Panc1 (cell line): ENCODE measurements at regions not wholly inside any gene's neighbourhood (a gene's known extent, or its start where the extent isn't known, plus 50 kb on each side); places are given as distances from the start of the nearest gene placed in this dataset.

Source experiments
- ATAC-seq: fragments of 200-7000 bp; cut with Tn5 transposase; 2 replicates; pipeline ENCODE4 v1.9.1; 2020; ENCODE audit warnings: mild to moderate bottlenecking, moderate library complexity
- BruUV-seq: library from RNA; stranded (reverse); fragments of 400-500 nt; replicated peaks from 2 replicates; lab custom pipeline; 2021; lab: Mats Ljungman, UMichigan
- CTCF ChIA-PET: fragments of 300-600 bp; sonication (Branson Sonifier 250); formaldehyde crosslinking; loops from one replicate; lab custom pipeline; 2022; ENCODE audit warnings: antibody characterized with exemption; lab: Charles Lee
- POLR2A ChIA-PET: fragments of 300-600 bp; sonication (Branson Sonifier 250); formaldehyde crosslinking; loops from one replicate; lab custom pipeline; 2022; ENCODE audit warnings: antibody characterized with exemption; lab: Charles Lee
- DNase-seq: peaks from one replicate; pipeline ENCODE4 v3.0.0-alpha.2; 2010; ENCODE audit warnings: low read depth, low spot score
- H3K27ac ChIP-seq: 2 replicates; pipeline ENCODE4 v1.5.1; 2011; ENCODE audit warnings: mild to moderate bottlenecking, low read length, inconsistent platforms
- H3K27me3 ChIP-seq: fragments of 200-500 bp; sonication (Bioruptor generic); 2 replicates; pipeline ENCODE4 v1.6.0; 2014; ENCODE audit warnings: low read length, inconsistent platforms; ENCODE audit not compliant: control insufficient read depth, insufficient read depth
- H3K36me3 ChIP-seq: fragments of 200-500 bp; sonication (Bioruptor generic); 2 replicates; pipeline ENCODE4 v1.5.1; 2014; ENCODE audit warnings: inconsistent platforms, mild to moderate bottlenecking, low read length, moderate library complexity; ENCODE audit not compliant: control insufficient read depth, insufficient read depth
- H3K4me1 ChIP-seq: 2 replicates; pipeline ENCODE4 v1.5.1; 2011; ENCODE audit warnings: inconsistent platforms, mild to moderate bottlenecking, low read length, moderate library complexity; ENCODE audit not compliant: control insufficient read depth, insufficient read depth
- H3K4me3 ChIP-seq, 2 experiments: 2 replicates each; pipeline ENCODE4 v1.5.1; 2011 to 2012; ENCODE audit warnings: low read depth in 2 of 2, low read length in 2 of 2, mild to moderate bottlenecking in 2 of 2, inconsistent platforms in 1 of 2, moderate library complexity in 1 of 2
- H3K9me3 ChIP-seq: fragments of 200-500 bp; sonication (Bioruptor generic); 2 replicates; pipeline ENCODE4 v1.5.1; 2014; ENCODE audit warnings: low read depth, mild to moderate bottlenecking, inconsistent platforms, low read length, moderate library complexity; ENCODE audit not compliant: control insufficient read depth, insufficient read depth
- POLR2AphosphoS5 ChIP-seq: IDR thresholded peaks from 2 replicates; pipeline ENCODE4 v1.6.1; 2012; ENCODE audit warnings: mild to moderate bottlenecking, low read depth, low read length, moderate library complexity
- SIN3A ChIP-seq: IDR thresholded peaks from 2 replicates; pipeline ENCODE4 v1.6.1; 2012; ENCODE audit warnings: low read depth, mild to moderate bottlenecking, low read length, moderate library complexity, borderline replicate concordance; ENCODE audit not compliant: insufficient read depth
- TCF7L2 ChIP-seq: IDR thresholded peaks from 2 replicates; pipeline ENCODE4 v1.6.1; 2011; ENCODE audit warnings: mild to moderate bottlenecking, low read depth, low read length, inconsistent platforms
- in situ Hi-C: cut with HindIII; loops from 2 replicates; pipeline ENCODE4 v1.10.0; 2016; ENCODE audit warnings: low sequenced_read_pairs, low pct_unique_long_range_greater_than_20kb
- intact Hi-C: fragments of 100-400 bp; cut with micrococcal nuclease; formaldehyde crosslinking; loops from one replicate; pipeline ENCODE4 v1.10.0; 2022; ENCODE audit not compliant: unreplicated experiment
- TF ChIP-seq, protein P1 (sequence below), 2 experiments: IDR thresholded peaks; 2 replicates each; pipeline ENCODE4 v1.6.1; 2011 to 2012; ENCODE audit warnings: low read depth in 2 of 2, control low read depth in 1 of 2, low read length in 1 of 2, mild to moderate bottlenecking in 1 of 2, moderate library complexity in 1 of 2; ENCODE audit not compliant: insufficient read depth in 1 of 2
- TF ChIP-seq, protein P2 (sequence below): fragments of 450-650 bp; IDR thresholded peaks from 2 replicates; pipeline ENCODE4 v1.5.1; 2017; ENCODE audit warnings: mild to moderate bottlenecking

DNA sequence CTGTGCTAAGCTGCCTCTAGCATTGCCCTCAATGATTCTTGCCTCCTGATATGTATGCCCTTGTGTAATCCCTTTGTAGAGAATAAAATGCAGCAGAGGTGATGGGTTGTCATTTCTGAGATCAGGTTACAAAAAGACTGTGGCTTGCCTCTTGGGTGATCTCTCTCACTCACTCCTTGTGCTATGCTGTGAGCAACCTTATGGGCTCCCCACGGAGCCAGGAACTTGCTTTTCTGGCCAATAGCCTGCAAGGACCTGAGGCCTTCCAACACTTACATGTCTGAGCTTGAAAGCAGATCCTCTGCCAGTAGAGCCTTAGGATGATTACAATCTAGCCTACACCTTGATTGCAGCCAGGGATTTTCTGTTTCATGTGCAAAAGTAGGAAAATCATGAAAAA, 123.1 kb upstream of the XIRP2 start:
- TF ChIP-seq POLR2AphosphoS5 (no peak), TCF7L2 (no peak), SIN3A (no peak)
- TF ChIP-seq, protein P1, sequence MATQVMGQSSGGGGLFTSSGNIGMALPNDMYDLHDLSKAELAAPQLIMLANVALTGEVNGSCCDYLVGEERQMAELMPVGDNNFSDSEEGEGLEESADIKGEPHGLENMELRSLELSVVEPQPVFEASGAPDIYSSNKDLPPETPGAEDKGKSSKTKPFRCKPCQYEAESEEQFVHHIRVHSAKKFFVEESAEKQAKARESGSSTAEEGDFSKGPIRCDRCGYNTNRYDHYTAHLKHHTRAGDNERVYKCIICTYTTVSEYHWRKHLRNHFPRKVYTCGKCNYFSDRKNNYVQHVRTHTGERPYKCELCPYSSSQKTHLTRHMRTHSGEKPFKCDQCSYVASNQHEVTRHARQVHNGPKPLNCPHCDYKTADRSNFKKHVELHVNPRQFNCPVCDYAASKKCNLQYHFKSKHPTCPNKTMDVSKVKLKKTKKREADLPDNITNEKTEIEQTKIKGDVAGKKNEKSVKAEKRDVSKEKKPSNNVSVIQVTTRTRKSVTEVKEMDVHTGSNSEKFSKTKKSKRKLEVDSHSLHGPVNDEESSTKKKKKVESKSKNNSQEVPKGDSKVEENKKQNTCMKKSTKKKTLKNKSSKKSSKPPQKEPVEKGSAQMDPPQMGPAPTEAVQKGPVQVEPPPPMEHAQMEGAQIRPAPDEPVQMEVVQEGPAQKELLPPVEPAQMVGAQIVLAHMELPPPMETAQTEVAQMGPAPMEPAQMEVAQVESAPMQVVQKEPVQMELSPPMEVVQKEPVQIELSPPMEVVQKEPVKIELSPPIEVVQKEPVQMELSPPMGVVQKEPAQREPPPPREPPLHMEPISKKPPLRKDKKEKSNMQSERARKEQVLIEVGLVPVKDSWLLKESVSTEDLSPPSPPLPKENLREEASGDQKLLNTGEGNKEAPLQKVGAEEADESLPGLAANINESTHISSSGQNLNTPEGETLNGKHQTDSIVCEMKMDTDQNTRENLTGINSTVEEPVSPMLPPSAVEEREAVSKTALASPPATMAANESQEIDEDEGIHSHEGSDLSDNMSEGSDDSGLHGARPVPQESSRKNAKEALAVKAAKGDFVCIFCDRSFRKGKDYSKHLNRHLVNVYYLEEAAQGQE (IDR thresholded peaks at IDR 0.05; ENCODE audit: insufficient read depth in 1 of 2, low read depth in 2 of 2, low read length in 1 of 2), result no peak
- TF ChIP-seq, protein P2, sequence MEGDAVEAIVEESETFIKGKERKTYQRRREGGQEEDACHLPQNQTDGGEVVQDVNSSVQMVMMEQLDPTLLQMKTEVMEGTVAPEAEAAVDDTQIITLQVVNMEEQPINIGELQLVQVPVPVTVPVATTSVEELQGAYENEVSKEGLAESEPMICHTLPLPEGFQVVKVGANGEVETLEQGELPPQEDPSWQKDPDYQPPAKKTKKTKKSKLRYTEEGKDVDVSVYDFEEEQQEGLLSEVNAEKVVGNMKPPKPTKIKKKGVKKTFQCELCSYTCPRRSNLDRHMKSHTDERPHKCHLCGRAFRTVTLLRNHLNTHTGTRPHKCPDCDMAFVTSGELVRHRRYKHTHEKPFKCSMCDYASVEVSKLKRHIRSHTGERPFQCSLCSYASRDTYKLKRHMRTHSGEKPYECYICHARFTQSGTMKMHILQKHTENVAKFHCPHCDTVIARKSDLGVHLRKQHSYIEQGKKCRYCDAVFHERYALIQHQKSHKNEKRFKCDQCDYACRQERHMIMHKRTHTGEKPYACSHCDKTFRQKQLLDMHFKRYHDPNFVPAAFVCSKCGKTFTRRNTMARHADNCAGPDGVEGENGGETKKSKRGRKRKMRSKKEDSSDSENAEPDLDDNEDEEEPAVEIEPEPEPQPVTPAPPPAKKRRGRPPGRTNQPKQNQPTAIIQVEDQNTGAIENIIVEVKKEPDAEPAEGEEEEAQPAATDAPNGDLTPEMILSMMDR, result no peak
- ChIA-PET POLR2A (no interaction called here), CTCF (no interaction called here)
- no TSS peak for BruUV-seq
- no peaks in the 10 kb centered on the region for H3K4me1 ChIP-seq
- H3K27ac ChIP-seq, result no peak overlapping the region
- intact Hi-C loops, result no loop called here
- H3K4me3 ChIP-seq, result no peak overlapping the region
- no peak for ATAC-seq
- no peaks in the 10 kb centered on the region for H3K36me3 ChIP-seq
- in situ Hi-C loops, result no loop called here
- DNase-seq, result no peak
- H3K27me3 ChIP-seq, result no peaks in the 10 kb centered on the region
- no peaks in the 10 kb centered on the region for H3K9me3 ChIP-seq

DNA sequence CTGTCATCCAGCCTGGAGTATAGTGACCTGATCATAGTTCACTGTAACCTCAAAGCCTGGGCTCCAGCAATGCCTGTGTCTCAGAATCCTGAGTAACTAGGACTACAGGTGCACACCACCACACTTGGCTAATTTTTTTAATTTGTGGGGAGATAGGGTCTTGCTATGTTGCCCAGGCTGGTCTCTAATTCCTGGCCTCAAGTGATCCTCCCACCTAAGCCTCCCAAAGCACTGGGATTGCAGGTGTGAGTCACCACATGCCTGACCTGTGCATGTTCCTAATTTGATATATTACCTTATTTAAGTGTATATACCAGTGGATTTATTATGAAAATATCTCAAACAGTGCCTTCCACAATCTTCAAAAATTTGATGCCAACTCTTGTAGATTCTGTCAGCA, 123.6 kb upstream of the XIRP2 start:
- in situ Hi-C loops, result no loop called here
- TF ChIP-seq, protein P1 (IDR thresholded peaks at IDR 0.05; ENCODE audit: insufficient read depth in 1 of 2, low read depth in 2 of 2, low read length in 1 of 2), result no peak
- TF ChIP-seq TCF7L2, result no peak
- TF ChIP-seq SIN3A, result no peak
- TF ChIP-seq POLR2AphosphoS5, result no peak
- TF ChIP-seq, protein P2, result no peak
- Histone ChIP-seq H3K27ac (no peak overlapping the region), H3K27me3 (no peaks in the 10 kb centered on the region), H3K4me3 (no peak overlapping the region), H3K36me3 (no peaks in the 10 kb centered on the region), H3K9me3 (no peaks in the 10 kb centered on the region), H3K4me1 (no peaks in the 10 kb centered on the region)
- intact Hi-C loops, result no loop called here
- ATAC-seq (no peak), DNase-seq (no peak)
- CTCF ChIA-PET, result no interaction called here
- POLR2A ChIA-PET, result no interaction called here
- BruUV-seq, result no TSS peak
